ENCODE measurements at regions not wholly inside any gene's neighbourhood (a gene's known extent, or its start where the extent isn't known, plus 50 kb on each side); places are given as distances from the start of the nearest gene placed in this dataset.
"Not testable (repeated sequence)": the region's sequence is repeated elsewhere in the genome, so short reads cannot be mapped to it uniquely, and the experiment has no call there.

DNA sequence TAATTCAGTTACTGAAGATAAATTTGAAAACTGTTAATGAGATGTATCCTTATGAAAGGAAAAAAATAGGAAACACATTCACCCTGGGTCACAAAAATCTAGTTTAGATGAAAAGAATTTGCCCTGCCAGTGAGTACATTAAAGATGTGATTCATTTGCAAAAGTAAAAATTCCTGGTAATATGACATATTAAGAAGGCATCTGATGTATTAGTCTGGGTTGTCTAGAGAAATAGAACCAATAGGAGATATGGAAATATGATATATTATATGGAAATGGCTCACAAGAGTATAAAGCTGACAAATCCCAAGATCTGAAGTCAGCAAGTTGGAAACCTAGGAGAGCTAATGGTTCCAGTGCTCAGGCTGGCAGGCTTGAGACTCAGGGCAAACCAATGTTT, 153.8 kb downstream of the MRPL39 start:
- TF ChIP-seq CTCF (IDR thresholded peaks at IDR 0.05; ENCODE audit: borderline replicate concordance, insufficient read depth, low read depth, low read length) = no peak
- no peak overlapping the region for H3K4me3 ChIP-seq (ENCODE audit: low read depth, low read length)

DNA sequence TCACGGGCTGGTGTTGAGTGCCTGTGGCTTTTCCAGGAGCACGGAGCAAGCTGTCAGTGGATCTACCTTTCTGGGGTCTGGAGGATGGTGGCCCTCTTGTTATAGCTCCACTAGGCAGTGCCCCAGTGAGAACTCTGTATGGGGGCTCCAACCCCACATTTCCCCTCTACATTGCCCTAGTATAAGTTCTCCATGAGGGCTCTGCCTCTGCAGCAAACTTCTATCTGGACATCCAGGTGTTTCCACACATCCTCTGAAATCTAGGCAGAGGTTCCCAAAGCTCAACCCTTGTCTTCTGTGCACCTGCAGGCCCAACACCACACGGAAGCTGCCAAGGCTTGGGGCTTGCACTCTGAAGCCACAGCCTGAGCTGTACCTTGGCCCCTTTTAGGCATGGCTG, 157.3 kb downstream of the MRPL39 start:
- H3K4me3 ChIP-seq (ENCODE audit: low read depth, low read length) = no peak overlapping the region
- no peak for TF ChIP-seq CTCF (IDR thresholded peaks at IDR 0.05; ENCODE audit: borderline replicate concordance, insufficient read depth, low read depth, low read length)

GRCh38 chr21:25441835-25442234, 165.4 kb downstream of the MRPL39 start:
- no peak for TF ChIP-seq CTCF (IDR thresholded peaks at IDR 0.05; ENCODE audit: borderline replicate concordance, insufficient read depth, low read depth, low read length)
- no peak overlapping the region for H3K4me3 ChIP-seq (ENCODE audit: low read depth, low read length)

DNA sequence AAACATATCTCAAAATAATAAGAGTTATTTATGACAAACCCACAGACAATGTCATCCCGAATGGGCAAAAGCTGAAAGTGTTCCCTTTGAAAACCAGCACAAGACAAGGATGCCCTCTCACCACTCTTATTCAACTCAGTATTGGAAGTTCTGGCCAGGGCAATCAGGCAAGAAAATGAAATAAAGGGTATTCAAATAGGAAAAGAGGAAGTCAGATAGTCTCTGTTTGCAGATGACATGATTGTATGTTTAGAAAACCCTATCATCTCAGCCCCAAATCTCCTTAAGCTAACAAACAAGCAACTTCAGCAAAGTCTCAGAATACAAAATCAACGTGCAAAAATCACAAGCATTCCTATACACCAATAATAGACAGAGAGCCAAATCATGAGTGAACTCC, 169.8 kb downstream of the MRPL39 start:
- not testable (repeated sequence) for H3K4me3 ChIP-seq (ENCODE audit: low read depth, low read length)

DNA sequence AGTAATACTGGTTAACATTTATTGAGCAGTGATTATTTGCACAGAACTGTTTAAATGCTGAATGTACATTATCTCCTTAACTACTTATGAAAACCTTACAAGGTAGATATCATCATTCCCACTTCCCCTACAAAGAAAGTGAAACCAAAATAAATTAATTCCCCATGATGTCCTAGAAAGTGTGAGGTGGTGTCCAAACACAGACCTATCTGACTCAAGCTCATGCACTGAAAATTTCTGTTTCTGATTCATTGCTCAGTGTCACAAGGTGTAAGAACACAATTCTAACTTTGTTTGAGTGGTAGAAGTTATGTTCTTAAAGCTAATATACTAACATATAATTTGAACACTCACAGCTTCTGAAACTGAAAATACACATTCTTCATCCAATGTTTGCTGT, 178.7 kb downstream of the MRPL39 start:
- no peak overlapping the region for H3K4me3 ChIP-seq (ENCODE audit: low read depth, low read length)
- no peak for TF ChIP-seq CTCF (IDR thresholded peaks at IDR 0.05; ENCODE audit: borderline replicate concordance, insufficient read depth, low read depth, low read length)

DNA sequence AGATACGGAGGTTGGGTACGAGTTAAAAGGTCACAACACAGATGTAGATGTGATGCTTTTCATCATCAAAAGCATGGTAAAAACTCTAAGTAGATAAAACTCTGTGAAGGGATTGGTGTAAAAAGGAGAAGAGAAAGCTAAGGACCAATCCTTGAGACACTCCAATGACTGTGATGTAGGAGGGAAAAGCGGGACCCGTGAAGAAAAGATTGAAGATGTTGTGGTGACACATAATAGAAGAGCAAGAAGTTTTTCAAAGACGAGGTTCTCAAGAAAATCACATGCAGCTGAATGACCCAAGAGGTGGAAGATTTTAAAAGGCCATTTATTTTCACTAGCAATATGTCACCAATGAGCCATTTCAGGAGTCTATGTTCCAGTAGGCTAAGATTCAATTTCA, 179.5 kb downstream of the MRPL39 start:
- TF ChIP-seq CTCF (IDR thresholded peaks at IDR 0.05; ENCODE audit: borderline replicate concordance, insufficient read depth, low read depth, low read length) = no peak
- H3K4me3 ChIP-seq (ENCODE audit: low read depth, low read length) = no peak overlapping the region

- TF ChIP-seq CTCF (IDR thresholded peaks at IDR 0.05; ENCODE audit: borderline replicate concordance, insufficient read depth, low read depth, low read length) = no peak
- no peak overlapping the region for H3K4me3 ChIP-seq (ENCODE audit: low read depth, low read length)
These were observed 180.7 kb downstream of the MRPL39 start for GRCh38 chr21:25426580-25426979.

GRCh38 chr21:25425156-25425555, 182.1 kb downstream of the MRPL39 start:
- no peak for TF ChIP-seq CTCF (IDR thresholded peaks at IDR 0.05; ENCODE audit: borderline replicate concordance, insufficient read depth, low read depth, low read length)
- peak overlapping the region; percentile 8 for H3K4me3 ChIP-seq (ENCODE audit: low read depth, low read length)
